ENCODE measurements at regions not wholly inside any gene's neighbourhood (a gene's known extent, or its start where the extent isn't known, plus 50 kb on each side); places are given as distances from the start of the nearest gene placed in this dataset.

GRCh38 chr4:45646885-45647590 is 476.8 kb downstream of the GABRG1 start:
- DNase-seq (ENCODE audit: low spot score) = no peak

GRCh38 chr4:45640281-45640680 is 483.6 kb downstream of the GABRG1 start:
- no peak for DNase-seq (ENCODE audit: low spot score)

- DNase-seq (ENCODE audit: low spot score) = no peak
These were observed 485.2 kb downstream of the GABRG1 start for GRCh38 chr4:45638641-45639040.

- DNase-seq (ENCODE audit: low spot score) = no peak
These were observed 487.7 kb downstream of the GABRG1 start for GRCh38 chr4:45636175-45636574.

GRCh38 chr4:45629717-45630116 is 494.1 kb downstream of the GABRG1 start:
- DNase-seq (ENCODE audit: low spot score) = peak; percentile 61

GRCh38 chr4:45621971-45622370 is 501.9 kb downstream of the GABRG1 start:
- no peak for DNase-seq (ENCODE audit: low spot score)

- no peak for DNase-seq (ENCODE audit: low spot score)
These were observed 503.0 kb downstream of the GABRG1 start for GRCh38 chr4:45620808-45621207.

GRCh38 chr4:45596379-45597101 is 527.3 kb downstream of the GABRG1 start:
- DNase-seq (ENCODE audit: low spot score) = no peak

GRCh38 chr4:45580334-45580733 is 543.5 kb downstream of the GABRG1 start:
- no peak for DNase-seq (ENCODE audit: low spot score)

GRCh38 chr4:45578874-45579273 is 545.0 kb downstream of the GABRG1 start:
- no peak for DNase-seq (ENCODE audit: low spot score)

GRCh38 chr4:45576275-45576674 is 547.6 kb downstream of the GABRG1 start:
- no peak for DNase-seq (ENCODE audit: low spot score)

GRCh38 chr4:45569619-45570018 is 554.2 kb downstream of the GABRG1 start:
- no peak for DNase-seq (ENCODE audit: low spot score)

GRCh38 chr4:45568694-45569093 is 555.2 kb downstream of the GABRG1 start:
- DNase-seq (ENCODE audit: low spot score) = no peak

- DNase-seq (ENCODE audit: low spot score) = no peak
These were observed 556.8 kb downstream of the GABRG1 start for GRCh38 chr4:45566896-45567603.

- no peak for DNase-seq (ENCODE audit: low spot score)
These were observed 569.4 kb downstream of the GABRG1 start for GRCh38 chr4:45554423-45554822.

GRCh38 chr4:45550766-45551366 is 573.0 kb downstream of the GABRG1 start:
- no peak for DNase-seq (ENCODE audit: low spot score)

GRCh38 chr4:45539142-45539814 is 584.6 kb downstream of the GABRG1 start:
- DNase-seq (ENCODE audit: low spot score) = no peak

- no peak for DNase-seq (ENCODE audit: low spot score)
These were observed 593.4 kb downstream of the GABRG1 start for GRCh38 chr4:45530498-45530897.

- DNase-seq (ENCODE audit: low spot score) = no peak
These were observed 596.7 kb downstream of the GABRG1 start for GRCh38 chr4:45527160-45527559.

- DNase-seq (ENCODE audit: low spot score) = no peak
These were observed 605.0 kb downstream of the GABRG1 start for GRCh38 chr4:45518832-45519231.

- DNase-seq (ENCODE audit: low spot score) = no peak
These were observed 621.4 kb downstream of the GABRG1 start for GRCh38 chr4:45502471-45502870.

- no peak for DNase-seq (ENCODE audit: low spot score)
These were observed 639.1 kb downstream of the GABRG1 start for GRCh38 chr4:45484740-45485139.

Measured in globus pallidus (tissue), 1 donor.